SKM-1 (cell line): ENCODE measurements at regions not wholly inside any gene's neighbourhood (a gene's known extent, or its start where the extent isn't known, plus 50 kb on each side); places are given as distances from the start of the nearest gene placed in this dataset.
"Not testable (repeated sequence)": the region's sequence is repeated elsewhere in the genome, so short reads cannot be mapped to it uniquely, and the experiment has no call there.

Experiments used
- DNase-seq: peaks from one replicate; lab custom pipeline; 2025; ENCODE audit not compliant: unreplicated experiment; lab: John Stamatoyannopoulos, UW

DNA sequence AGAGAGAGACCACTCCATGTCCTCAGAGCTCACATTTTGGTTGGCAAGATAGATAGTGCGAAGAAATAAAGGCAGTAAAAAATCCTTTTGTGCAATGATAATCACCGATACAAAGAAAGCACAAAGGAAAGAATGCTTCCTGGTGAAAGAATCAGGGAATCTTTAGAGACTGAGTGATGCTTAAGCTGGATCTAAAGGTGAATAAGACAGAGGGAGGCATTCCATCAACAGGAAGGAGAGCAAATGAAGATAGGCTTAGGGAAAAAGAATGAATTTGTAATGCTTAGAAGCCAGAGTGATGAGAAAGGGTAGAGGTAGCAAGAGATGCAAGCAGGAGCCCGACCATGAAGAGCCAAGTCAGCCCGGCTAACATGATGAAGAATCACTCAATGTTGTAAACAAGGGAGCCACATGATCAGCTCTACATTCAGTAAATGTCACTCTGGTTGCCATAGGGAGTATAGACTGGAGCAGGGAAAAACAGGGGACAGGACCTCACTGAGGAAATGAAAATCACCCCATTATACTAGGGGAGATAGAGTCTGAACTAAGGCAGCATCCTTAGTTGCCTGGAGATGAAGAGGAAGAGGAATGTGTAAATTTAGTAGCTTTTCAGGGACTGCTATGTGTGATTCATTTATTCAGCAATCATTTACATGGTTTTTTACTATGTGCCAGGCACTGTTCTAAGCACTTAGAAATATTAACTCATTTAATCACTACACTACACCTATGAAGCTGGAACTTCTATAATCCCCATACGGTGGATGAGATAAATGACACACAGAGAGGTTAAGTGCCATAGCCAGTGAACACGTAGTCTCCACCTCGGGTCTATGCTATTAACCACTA, 402.6 kb upstream of the NFIA start:
- DNase-seq = no peak

DNA sequence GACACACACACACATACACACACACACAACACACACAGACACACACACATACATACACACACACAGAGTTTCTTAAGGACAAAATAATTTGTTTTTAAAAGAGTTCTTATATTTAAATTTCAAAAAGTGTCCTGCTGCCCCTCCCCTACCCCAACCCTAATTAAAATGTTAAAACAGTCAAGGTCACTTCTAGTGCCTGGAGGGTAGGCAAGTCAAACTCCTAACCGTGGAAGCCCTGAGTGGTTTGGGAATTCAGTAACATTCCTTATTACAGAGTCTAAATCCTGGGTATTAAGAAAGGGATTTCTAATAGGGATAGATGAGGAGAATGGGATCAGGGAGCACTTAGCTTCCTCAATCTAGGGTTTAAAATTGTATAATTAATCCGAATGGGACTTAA, 403.6 kb upstream of the NFIA start:
- no peak for DNase-seq

DNA sequence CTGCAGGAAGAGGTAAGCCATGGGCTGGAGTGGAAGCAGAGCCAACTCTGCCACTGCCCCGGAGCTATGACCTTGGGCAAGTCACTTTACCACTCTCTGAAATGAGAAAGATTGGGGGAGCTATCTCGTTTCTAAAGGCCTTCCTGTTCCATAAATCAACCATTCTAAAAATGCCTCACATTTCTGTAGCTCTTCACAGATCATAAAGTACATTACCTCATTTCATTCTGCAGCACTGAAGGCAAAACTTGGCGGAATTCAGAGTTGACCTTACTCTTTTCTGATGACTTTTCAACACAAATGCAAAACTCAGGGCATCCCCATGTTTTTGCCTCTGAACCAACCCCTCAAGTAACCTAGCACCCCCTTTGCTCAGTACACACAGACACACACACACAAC, 404.0 kb upstream of the NFIA start:
- no peak for DNase-seq

DNA sequence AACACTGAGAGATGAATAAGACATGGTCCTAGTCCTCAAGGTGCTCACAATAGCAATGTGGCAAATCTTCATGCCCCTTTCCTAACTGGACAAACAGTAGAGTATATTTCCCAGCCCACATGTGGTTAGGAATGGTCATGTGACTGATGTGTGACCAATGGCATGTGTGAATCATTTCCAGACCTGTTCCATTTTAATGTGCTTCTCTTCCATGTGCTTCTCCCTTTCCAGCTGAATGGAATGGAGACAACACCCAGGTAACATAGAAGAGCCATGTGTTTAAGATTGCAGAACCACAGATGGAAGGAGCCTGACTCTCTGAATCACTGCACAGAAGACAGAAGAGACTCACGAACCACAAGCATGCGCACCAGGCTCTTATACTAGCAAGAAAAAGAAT, 409.9 kb upstream of the NFIA start:
- DNase-seq = no peak

DNA sequence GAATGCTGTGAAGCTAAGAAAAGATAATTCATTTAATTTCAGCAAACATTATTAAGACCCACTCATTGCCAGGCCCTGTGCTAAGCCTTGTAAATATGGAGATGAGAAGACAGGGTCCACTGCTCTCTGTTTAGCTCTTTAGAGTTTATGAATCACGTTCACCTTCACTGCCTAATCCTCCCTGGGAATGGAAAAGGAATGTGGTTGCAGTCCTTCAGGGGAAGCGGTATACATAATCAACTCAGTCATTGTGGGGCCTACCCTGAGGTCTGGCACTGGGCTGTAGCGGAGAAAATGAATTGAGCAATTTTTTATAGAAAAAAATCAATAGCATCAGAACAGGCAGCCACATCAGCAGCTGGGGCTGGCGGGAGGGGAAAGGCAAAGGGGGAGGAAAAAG, 412.1 kb upstream of the NFIA start:
- DNase-seq = no peak

DNA sequence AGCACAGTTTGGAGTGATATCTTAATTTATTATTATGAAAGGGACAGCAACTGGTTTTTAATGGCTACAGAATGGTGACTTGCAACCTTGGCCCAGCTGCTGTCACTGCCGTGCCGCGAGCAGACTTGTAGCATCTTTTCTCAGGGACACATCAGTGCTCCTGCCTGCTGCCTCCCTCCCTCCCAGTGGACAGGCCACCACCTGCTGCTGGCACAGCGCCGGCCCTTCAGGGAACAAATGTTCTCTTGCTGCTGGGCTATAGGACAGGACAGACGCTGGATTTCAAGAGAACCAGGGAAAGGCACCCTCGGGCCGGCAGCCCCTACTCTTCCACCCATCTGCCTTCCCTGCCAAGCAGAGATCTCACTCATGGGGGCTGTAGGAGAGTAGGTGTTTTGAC, 413.8 kb upstream of the NFIA start:
- no peak for DNase-seq

DNA sequence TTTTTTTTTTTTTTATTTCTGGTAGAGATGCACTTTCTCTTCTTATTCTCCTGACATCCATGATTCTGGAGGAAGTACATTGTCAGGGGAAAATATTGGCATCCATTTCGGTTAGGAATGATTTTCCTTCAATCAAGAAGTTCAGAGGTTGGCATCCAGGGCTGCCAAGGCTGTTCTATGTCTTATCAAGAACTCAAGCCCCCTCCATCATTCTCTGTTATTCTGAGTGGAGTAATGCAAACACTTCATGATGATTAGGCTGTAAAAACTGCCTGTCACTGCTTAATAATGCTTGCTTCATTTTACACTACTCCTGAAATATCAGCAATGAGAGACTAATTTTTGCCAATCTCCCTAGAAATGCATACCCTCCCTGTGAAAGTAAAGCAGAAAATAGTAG, 417.1 kb upstream of the NFIA start:
- no peak for DNase-seq

DNA sequence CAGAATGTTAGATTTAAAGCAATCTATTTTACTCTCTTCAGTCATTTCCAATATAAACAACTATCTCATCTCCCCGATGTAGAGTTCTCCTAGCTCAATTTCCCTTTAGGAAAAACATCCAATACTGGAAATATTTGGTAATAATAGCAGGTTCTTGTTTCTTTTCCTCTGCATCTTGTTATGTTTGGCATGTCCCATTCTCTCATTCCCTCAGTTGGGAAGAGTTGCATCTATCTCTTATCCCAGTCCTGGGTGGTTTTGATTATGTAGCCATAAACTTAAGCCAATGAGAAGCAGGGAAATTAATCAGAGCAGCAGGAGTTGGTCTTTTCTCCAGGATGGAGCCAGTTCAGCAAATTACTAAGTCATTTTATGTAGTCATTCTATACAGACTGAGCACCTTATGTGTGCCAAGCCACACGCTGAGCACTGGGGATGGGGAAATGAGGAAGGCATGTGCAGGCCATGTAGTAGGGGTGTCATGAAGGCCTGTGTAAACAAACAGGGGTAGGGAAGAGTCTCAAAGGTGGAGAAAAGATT, 418.2 kb upstream of the NFIA start:
- DNase-seq = no peak

DNA sequence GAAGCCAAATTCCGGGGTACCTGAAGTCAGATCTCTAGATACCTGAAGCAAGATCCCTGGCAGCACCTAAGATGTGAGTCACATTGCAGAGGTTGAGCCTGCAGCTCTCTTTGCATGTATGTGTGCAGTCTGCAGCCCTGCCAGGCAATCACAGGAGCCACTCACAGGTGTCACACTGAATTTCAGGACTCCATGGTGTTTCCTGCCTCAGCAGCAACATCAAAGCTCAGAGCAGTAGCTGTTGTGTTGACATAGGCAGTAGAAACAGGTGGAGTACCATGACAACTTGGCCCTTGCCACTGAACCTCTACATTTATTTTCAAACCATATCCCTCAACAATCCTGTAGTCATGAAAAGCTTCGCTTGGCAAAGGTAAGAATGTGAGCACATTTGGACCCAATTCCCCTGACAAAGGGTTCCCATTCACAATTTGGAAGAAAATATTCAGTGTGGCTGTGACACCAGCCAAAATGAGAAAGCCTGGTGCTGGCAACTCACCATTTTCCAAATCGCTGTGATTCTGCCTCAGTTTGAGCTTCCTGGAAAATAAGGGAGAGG, 419.8 kb upstream of the NFIA start:
- DNase-seq = no peak

DNA sequence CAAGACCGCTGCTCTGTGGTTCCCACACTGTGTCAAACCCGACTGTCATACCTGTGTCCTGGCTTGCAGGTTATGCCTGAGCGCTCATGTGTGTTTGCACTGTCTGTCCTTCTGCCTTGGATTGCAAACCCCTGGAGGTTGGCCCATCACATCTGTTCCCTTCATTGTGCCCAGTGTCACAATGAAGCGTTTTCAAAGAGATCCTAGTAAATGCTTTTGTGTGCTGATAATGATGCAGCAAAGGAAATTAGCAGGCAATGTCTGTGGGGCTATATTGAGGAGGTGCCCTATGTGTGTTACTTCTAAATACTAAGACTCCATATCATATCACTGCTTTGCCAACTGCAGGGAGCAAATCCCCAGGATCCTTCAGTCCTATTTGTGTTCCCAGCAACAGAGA, 424.4 kb upstream of the NFIA start:
- no peak for DNase-seq

DNA sequence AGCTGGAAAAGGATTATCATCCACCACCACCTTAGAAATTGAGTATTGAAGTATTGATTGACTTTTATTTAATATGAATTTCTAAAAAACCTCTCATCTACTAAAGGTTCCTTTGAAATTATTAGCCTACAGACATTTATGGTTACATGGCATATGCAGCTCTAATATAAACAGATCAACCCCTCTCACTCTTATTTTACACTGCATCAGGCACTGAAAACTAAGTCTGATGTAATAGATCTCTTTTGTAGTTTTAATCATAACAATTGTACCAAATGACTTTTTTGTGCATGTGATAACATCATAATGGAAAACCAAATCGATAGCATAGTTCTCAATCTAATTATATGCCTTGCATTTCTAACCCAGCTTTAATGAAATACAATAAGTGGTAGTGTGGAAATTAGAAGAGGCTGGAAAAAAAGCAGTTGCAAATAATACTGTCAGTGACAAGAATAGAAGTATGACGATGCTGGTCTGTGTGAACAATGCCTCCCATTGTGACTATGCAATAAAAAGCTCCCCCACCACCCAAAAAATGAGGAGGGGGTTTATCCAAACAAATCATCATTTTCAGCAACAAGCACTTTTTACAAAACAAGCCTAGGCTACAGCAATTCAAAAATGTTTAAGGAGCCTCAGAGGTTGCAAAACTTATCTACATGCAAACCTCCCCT, 426.5 kb upstream of the NFIA start:
- DNase-seq = no peak

DNA sequence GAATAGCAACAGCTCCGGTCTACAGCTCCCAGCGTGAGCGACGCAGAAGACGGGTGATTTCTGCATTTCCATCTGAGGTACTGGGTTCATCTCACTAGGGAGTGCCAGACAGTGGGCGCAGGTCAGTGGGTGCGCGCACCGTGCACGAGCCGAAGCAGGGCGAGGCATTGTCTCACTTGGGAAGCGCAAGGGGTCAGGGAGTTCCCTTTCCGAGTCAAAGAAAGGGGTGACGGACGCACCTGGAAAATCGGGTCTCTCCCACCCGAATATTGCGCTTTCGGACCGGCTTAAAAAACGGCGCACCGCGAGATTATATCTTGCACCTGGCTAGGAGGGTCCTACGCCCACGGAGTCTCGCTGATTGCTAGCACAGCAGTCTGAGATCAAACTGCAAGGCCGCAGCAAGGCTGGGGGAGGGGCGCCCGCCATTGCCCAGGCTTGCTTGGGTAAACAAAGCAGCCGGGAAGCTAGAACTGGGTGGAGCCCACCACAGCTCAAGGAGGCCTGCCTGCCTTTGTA, 442.3 kb upstream of the NFIA start:
- not testable (repeated sequence) for DNase-seq

DNA sequence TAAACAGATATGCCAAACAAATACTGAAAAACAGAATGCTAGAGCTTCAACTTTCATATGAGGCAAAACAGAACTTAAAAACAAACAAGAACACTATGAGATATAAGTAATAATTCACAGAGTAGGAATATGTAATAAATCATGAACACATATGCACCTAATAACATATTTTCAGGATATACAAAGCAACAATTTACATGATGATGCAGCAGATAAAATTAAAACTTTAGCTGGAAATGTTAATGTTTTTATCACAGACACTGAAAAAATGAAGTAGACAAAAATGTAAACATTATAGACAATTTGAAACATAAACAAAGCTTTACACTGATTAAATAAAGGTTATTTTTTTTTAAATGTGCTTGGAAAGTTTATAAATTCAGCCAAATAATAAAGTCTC, 443.1 kb upstream of the NFIA start:
- DNase-seq = no peak

DNA sequence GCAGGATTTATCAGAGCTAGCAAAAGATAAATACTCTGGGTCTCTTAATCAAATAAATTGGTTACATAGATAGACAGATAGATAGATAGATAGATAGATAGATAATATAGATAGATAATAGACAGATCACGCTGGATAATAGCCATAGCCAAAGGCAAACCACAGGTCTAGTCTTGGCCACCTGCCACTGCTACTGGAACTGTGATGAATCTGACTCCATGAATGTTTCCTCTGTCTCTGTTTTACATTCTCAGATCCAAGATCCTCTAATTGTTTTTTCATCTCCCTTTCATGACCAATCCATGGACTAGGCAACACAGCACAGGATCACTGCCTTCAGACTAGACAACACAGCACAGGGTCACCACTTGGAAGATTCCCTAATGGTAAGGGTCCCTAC, 444.7 kb upstream of the NFIA start:
- no peak for DNase-seq

DNA sequence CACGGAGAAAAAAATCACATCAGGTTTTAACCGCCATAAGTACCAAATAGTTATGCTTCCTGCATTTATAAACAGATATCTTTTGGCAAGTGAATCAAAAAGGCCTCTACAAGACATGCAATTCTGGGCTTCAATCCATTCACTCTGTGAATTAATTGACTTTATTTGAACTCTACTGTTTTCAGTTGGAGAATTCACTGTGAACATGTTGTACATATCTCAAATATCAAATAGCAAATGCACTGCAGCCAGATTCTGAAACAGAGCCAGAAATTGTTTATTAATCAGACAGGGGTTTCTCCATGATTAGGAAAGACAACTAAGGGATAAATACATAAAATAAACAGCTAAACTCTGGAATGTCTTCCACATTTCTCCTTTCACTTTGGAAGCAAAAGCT, 445.4 kb upstream of the NFIA start:
- no peak for DNase-seq

DNA sequence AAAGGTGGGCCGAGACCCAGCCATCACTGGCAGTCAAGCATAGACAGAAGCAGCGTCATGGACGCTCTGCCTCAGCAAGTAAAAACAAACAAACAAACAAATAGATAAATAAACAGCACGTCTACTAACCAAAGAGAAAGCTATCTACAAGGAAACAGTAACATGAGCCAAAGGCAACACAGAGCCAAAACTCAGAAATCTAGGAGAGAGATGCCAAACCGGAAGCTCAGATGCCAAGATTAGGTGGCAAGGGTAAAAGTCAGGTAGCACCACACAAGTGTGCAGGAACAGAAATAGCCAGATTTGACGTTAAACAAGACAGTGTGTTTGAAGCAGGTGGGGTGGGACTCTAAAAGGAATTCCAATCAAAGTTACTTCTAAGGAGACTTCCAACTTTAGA, 448.3 kb upstream of the NFIA start:
- no peak for DNase-seq

DNA sequence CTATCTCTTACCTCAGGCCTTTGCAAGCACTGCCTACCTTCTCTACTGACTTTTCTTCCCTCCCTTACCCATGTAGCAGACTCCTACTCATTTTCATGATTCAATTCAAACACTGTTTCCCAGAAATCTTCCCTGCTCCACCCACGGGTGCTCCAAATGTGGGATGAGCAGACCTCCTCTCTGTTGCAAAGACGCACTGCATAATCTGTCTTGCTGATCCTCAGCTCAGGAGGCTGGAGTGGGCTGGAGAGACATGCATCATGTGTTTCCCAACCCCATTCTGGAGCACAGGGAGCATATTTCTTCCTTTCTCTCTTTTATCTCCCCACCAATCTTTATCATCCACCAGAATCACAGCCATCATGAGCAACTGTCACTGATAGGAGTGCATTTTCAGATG, 459.9 kb upstream of the NFIA start:
- DNase-seq = no peak

DNA sequence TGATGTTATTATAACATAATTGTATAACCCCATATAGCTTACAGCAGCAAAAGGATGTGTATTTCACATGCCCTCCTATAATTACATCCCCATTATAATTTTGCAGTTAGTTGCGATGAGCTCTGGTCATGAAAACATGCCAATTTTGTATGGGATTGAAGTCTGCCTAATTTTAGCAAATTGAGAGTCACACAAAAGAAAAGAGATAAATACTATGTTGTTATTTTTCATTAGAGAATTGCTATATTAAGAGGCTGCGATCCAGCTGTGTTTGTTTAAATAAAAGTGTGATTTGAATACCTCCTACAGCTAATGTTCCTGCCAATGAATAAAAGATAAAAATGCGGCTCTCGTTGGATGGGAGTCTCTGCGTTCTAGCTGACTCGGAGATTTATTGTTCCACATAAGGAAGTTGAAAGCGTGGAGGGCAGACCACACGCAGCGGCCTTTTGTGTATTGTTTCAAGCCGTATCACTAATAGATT, 461.0 kb upstream of the NFIA start:
- no peak for DNase-seq

DNA sequence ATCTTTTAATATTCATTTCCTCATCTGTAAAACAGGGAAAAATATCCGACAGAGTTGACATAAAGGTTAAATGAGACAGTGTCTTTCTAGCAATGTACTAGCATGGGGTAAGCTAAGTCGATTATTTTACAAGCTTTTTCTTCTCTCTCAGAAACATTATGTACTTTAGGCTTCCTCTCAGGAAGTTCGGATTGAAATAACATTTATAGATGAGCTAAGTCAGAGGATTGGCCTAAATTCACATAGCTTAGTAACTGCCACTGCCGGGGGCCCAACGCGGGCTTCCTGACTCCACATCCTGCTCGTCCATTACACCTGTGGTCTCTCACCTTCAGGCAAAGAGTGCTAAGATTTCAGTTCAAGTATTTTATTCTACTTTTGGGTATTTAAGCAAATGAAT, 462.3 kb upstream of the NFIA start:
- no peak for DNase-seq

DNA sequence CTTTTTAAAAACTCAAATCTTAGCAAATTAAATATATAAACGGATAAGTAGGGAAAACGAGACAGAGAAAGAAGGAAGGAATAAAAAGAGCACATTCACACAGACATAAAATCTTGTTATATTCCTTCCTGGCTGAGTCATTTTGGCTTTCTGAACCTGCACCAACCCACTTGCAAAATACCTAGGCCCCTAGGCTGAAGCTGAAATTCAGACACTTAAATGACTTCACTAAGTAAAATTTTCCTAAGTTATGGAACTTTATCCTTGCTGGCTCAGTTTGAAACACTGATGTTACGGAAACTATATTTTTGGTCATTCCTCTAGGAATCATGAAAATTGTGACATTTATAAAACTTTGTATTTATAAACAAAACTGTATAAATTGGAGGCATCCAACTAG, 462.8 kb upstream of the NFIA start:
- no peak for DNase-seq

DNA sequence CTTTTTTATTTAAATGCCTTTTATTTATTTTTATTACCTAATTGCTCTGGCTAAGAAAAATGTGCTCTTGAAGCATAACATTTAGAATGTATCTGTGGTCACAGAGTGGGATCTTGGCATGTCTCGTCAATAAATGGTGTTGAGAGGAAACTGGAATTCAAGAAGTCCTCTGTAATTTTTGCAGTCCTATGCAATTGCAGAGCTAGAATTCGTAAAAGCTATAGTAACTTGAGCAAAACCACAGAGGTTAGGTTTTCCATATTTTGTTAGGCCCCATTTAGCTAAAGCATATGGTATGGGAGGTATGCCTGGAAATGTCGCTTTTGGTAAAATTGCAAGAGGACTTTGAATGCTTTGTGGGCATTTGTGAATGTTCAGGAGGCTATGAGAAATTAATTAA, 466.7 kb upstream of the NFIA start:
- DNase-seq = no peak

DNA sequence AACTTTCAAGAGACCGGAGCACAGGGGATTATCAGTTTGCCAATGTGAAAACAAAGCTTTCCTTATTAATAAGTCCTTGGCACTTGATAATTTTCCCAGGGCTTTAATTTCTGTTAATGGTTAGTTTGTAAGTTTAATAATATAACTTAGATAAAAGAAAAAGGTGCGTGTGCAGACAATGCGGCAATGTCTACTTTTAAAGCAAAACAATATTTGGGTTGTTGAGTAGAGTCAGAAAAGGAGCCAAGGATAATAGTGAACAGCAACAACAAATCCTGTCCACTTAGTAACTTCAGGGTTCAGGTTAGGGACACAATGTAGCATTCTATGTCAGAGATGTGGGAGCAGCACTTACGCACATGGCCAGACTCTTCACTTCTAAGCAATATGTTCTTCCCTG, 469.6 kb upstream of the NFIA start:
- no peak for DNase-seq
